ENCODE measurements at regions not wholly inside any gene's neighbourhood (a gene's known extent, or its start where the extent isn't known, plus 50 kb on each side); places are given as distances from the start of the nearest gene placed in this dataset.

DNA sequence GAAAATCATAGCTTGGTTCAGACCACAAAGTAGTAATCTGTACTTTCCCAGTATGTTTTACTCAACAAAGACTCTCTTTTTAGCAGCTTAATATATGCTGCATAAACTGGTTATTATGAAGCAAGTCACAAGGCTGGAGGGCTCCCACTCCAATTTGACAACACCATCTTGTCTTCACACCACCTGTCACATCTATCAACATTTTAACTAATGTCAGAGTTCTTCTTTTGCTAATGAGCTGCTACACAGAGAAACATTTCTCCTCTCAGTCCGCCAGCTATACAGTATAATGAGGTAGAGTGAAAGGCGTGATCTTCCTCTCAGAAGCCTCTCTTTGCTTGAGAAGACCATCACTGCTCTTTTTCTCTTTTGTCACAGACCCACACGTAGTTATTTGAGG is 230.1 kb downstream of the BARHL2 start:
- TF ChIP-seq, protein P1, sequence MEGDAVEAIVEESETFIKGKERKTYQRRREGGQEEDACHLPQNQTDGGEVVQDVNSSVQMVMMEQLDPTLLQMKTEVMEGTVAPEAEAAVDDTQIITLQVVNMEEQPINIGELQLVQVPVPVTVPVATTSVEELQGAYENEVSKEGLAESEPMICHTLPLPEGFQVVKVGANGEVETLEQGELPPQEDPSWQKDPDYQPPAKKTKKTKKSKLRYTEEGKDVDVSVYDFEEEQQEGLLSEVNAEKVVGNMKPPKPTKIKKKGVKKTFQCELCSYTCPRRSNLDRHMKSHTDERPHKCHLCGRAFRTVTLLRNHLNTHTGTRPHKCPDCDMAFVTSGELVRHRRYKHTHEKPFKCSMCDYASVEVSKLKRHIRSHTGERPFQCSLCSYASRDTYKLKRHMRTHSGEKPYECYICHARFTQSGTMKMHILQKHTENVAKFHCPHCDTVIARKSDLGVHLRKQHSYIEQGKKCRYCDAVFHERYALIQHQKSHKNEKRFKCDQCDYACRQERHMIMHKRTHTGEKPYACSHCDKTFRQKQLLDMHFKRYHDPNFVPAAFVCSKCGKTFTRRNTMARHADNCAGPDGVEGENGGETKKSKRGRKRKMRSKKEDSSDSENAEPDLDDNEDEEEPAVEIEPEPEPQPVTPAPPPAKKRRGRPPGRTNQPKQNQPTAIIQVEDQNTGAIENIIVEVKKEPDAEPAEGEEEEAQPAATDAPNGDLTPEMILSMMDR (IDR thresholded peaks at IDR 0.05) = no peak
- TF ChIP-seq POLR2AphosphoS5 (IDR thresholded peaks at IDR 0.05) (no peak), EP300 (IDR thresholded peaks at IDR 0.05) (no peak)

Measured in gastroesophageal sphincter (tissue), 3 donors.